Neural cell (in vitro differentiated cells): ENCODE measurements at regions not wholly inside any gene's neighbourhood (a gene's known extent, or its start where the extent isn't known, plus 50 kb on each side); places are given as distances from the start of the nearest gene placed in this dataset.

ENCODE experiments used
- EP300 ChIP-seq: fragments of 450-650 bp; conservative IDR thresholded peaks from 2 replicates; pipeline ENCODE4 v1.6.1; 2014; ENCODE audit warnings: antibody characterized with exemption, mild to moderate bottlenecking, moderate library complexity; ENCODE audit not compliant: poor library complexity, severe bottlenecking
- POLR2AphosphoS5 ChIP-seq: IDR thresholded peaks from 2 replicates; pipeline ENCODE4 v1.6.1; 2012
- TF ChIP-seq, protein P1 (sequence below): fragments of 450-650 bp; IDR thresholded peaks from 2 replicates; pipeline ENCODE4 v1.5.1; 2014; ENCODE audit warnings: antibody characterized with exemption, mild to moderate bottlenecking, moderate library complexity; ENCODE audit not compliant: poor library complexity, severe bottlenecking
- TF ChIP-seq, protein P2 (sequence below): IDR thresholded peaks from 2 replicates; pipeline ENCODE4 v1.6.1; 2012; ENCODE audit warnings: borderline replicate concordance

DNA sequence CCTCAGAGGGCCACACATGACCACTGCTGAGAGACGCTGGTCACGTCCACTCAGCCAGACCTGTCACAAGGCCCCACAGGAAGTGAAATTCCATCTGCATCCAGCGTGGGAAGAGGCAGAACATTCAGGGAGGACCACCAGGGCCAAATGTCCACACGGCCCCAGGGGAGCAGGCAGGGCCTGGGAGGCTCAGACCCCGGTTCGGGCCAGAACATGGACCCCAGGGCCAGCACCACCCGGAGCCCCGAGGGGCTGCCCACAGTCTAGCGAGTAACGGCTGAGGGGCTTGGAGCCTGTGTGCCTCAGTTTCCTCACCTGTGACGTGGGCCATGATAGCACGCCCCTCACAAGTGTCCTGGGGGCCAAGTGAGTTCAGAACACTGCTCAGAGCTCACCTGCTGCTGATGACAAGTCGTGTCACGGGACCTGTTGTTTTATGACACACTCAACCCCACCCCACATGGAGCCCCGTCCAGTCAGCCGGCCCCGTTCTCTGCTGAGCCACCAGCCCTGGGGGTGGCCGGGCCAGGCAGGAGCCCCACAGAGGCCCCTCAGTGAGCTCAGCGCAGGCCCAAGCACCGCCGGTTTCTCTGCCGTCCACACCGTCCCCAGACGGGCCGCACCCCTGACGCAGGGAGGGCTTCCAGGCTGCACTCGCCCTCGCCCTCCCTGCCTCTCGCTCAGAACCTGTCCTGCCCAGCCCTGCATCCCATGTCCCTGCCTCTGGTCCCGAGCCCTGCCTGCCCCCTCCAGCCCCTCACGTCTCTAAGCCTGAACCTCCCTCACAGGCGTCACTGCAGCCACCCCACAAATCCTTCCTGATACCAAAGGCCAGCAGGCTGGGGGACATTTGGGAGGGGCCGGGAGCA, 79.5 kb upstream of the GALNT9 start:
- TF ChIP-seq, protein P1, sequence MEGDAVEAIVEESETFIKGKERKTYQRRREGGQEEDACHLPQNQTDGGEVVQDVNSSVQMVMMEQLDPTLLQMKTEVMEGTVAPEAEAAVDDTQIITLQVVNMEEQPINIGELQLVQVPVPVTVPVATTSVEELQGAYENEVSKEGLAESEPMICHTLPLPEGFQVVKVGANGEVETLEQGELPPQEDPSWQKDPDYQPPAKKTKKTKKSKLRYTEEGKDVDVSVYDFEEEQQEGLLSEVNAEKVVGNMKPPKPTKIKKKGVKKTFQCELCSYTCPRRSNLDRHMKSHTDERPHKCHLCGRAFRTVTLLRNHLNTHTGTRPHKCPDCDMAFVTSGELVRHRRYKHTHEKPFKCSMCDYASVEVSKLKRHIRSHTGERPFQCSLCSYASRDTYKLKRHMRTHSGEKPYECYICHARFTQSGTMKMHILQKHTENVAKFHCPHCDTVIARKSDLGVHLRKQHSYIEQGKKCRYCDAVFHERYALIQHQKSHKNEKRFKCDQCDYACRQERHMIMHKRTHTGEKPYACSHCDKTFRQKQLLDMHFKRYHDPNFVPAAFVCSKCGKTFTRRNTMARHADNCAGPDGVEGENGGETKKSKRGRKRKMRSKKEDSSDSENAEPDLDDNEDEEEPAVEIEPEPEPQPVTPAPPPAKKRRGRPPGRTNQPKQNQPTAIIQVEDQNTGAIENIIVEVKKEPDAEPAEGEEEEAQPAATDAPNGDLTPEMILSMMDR = no peak
- TF ChIP-seq, protein P2, sequence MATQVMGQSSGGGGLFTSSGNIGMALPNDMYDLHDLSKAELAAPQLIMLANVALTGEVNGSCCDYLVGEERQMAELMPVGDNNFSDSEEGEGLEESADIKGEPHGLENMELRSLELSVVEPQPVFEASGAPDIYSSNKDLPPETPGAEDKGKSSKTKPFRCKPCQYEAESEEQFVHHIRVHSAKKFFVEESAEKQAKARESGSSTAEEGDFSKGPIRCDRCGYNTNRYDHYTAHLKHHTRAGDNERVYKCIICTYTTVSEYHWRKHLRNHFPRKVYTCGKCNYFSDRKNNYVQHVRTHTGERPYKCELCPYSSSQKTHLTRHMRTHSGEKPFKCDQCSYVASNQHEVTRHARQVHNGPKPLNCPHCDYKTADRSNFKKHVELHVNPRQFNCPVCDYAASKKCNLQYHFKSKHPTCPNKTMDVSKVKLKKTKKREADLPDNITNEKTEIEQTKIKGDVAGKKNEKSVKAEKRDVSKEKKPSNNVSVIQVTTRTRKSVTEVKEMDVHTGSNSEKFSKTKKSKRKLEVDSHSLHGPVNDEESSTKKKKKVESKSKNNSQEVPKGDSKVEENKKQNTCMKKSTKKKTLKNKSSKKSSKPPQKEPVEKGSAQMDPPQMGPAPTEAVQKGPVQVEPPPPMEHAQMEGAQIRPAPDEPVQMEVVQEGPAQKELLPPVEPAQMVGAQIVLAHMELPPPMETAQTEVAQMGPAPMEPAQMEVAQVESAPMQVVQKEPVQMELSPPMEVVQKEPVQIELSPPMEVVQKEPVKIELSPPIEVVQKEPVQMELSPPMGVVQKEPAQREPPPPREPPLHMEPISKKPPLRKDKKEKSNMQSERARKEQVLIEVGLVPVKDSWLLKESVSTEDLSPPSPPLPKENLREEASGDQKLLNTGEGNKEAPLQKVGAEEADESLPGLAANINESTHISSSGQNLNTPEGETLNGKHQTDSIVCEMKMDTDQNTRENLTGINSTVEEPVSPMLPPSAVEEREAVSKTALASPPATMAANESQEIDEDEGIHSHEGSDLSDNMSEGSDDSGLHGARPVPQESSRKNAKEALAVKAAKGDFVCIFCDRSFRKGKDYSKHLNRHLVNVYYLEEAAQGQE = no peak
- no peak for TF ChIP-seq POLR2AphosphoS5
- no peak for TF ChIP-seq EP300
